Uterus (tissue), 2 donors: ENCODE measurements at regions not wholly inside any gene's neighbourhood (a gene's known extent, or its start where the extent isn't known, plus 50 kb on each side); places are given as distances from the start of the nearest gene placed in this dataset.

Experiments used
- POLR2A ChIP-seq, 2 donors: fragments of 450-650 bp; IDR thresholded peaks; one replicate each; pipeline ENCODE4 v1.6.1; 2016; ENCODE audit warnings: antibody characterized with exemption in 2 of 2, mild to moderate bottlenecking in 1 of 2, moderate library complexity in 1 of 2
- TF ChIP-seq, protein P1 (sequence below), 4 experiments: fragments of 200-600 bp in 2 of 4; fragments of 450-650 bp in 2 of 4; sonication (generic) in 2 of 4; IDR thresholded peaks; one replicate each; pipeline ENCODE4 v1.5.1; 2016 to 2019; ENCODE audit warnings: antibody characterized with exemption in 4 of 4, mild to moderate bottlenecking in 2 of 4, moderate library complexity in 1 of 4

DNA sequence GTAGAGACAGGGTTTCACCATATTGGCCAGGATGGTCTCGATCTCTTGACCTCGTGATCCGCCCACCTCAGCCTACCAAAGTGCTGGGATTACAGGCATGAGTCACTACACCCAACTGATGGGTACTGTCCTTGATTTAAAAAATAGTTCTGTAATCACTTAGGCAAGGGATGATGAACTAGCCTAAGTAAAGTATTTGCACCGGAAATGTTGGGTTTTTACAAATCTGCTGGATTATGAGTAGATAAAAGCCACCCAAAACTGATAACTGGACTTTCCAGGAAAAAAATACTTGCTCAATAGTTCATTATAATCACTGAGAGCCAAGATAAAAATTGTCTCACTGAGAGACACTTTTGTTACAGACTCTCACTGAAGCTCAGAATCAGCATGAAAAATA lies 218.0 kb downstream of the WNT5A start:
- TF ChIP-seq, protein P1, sequence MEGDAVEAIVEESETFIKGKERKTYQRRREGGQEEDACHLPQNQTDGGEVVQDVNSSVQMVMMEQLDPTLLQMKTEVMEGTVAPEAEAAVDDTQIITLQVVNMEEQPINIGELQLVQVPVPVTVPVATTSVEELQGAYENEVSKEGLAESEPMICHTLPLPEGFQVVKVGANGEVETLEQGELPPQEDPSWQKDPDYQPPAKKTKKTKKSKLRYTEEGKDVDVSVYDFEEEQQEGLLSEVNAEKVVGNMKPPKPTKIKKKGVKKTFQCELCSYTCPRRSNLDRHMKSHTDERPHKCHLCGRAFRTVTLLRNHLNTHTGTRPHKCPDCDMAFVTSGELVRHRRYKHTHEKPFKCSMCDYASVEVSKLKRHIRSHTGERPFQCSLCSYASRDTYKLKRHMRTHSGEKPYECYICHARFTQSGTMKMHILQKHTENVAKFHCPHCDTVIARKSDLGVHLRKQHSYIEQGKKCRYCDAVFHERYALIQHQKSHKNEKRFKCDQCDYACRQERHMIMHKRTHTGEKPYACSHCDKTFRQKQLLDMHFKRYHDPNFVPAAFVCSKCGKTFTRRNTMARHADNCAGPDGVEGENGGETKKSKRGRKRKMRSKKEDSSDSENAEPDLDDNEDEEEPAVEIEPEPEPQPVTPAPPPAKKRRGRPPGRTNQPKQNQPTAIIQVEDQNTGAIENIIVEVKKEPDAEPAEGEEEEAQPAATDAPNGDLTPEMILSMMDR (IDR thresholded peaks at IDR 0.05): no peak
- no peak for TF ChIP-seq POLR2A (IDR thresholded peaks at IDR 0.05)
